NCI-H748 (cell line): ENCODE measurements at regions not wholly inside any gene's neighbourhood (a gene's known extent, or its start where the extent isn't known, plus 50 kb on each side); places are given as distances from the start of the nearest gene placed in this dataset.

ENCODE experiments used
- DNase-seq: peaks from one replicate; lab custom pipeline; 2025; ENCODE audit not compliant: unreplicated experiment; lab: John Stamatoyannopoulos, UW

- no peak for DNase-seq
Observed at GRCh38 chr11:92383430-92383829, 158.8 kb downstream of the FAT3 start.

- DNase-seq, result no peak
Observed at GRCh38 chr11:92384358-92384757, 159.7 kb downstream of the FAT3 start.

GRCh38 chr11:92384802-92385201 lies 160.2 kb downstream of the FAT3 start:
- DNase-seq, result no peak

- no peak for DNase-seq
Observed at GRCh38 chr11:92386577-92386976, 162.0 kb downstream of the FAT3 start.

DNA sequence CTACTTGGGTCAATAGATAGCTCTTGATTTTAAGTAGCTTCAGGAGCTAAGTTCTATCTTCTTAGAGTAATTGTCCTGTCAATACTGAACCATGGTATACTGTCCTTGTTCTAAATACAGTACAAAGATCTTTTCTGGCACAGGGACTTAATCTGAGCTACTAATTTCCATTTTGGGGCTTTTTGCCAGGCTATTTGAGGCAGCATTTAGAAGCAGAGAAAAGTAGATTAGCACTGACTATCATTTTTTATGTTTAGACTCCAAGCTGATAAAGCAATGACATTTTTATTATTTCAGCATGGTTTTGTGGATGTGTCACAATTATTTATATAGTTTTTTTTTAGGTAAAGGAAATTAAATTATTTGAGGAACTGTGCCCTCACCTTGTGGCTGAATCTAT lies 163.2 kb downstream of the FAT3 start:
- DNase-seq, result no peak

DNA sequence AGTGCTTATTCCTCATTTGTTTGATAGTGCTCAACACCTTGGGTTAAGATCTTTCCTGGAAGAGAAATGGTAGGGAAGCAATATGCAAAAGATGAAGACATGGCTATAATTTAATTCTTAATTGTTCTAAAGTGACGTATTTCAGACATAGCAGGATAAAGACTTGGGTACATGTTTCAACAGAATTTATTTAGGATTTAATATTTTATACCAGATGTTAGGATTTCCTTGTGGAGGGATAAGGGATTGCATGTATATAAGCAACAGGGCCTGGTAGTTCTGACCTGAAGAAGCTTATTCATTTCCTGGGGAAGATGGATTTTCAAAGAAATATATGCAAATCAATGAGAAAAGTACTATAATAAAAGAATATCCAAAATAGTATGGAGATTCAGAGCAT lies 163.8 kb downstream of the FAT3 start:
- no peak for DNase-seq

- DNase-seq, result no peak
Observed at GRCh38 chr11:92390783-92391182, 166.2 kb downstream of the FAT3 start.

DNA sequence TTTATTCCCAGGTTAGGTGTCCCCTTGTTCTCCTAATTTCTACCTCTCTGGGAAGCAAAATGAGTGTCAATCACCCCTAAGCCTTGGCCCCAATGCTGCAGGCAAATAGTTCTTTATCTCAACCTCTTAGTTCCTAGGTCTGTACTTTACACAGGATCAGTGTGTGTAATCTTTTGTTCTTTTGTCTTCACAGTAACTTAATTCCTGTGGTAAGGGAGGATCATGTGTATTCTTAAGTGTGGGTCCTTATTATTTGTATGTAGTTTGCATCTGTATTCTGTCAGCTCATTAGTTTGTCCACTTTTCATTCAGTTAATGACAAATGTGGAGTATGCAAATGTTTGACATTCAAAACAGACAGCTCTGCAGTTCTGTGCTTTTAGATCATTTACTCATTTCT lies 166.7 kb downstream of the FAT3 start:
- no peak for DNase-seq

- no peak for DNase-seq
Observed at GRCh38 chr11:92391808-92392207, 167.2 kb downstream of the FAT3 start.

- DNase-seq, result no peak
Observed at GRCh38 chr11:92393218-92393617, 168.6 kb downstream of the FAT3 start.

- DNase-seq, result no peak
Observed at GRCh38 chr11:92396133-92396532, 171.5 kb downstream of the FAT3 start.

DNA sequence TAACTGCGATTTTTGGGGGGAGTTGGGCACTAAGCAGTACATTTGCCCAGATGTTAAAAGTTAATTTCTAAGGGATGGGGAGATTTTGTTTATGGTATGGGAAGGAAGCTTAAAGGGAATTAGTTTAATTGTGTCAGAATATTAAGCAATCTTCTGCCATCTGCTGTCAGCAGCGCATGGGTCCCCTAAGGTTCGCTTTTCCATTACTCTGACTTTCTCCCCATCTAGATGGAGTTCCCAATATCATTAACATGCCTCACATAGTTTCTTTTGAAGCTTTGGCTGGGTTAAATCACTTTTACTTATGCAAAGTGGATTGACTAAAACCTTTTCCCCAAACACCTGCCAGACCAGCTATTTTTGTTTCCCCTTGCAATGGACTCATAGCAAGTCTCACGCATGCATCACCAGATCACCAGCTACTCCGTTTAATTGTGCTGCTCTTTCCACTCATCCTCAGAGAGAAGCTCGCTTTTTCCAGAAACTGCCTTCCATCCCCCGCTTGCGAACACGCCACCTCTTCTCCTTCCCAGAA lies 172.7 kb downstream of the FAT3 start:
- DNase-seq, result no peak

DNA sequence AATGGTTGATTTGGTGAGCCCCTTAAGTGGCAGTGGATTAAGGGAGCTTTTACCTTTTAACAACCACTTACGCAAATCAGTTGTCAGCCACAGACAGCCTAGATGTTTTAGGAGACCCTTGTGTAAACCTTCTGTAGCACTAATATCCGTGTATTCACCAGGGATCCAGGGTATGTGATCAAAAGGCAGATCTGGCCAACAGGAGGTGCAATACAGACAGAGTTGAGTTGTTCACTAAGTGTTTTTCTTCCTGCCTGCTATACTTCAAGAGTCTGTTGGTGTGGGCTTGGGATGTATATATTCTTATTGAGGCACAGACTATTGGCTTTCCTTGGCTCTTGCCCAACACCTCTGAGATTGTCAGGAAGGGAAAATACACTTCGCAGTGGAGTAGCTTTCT lies 175.1 kb downstream of the FAT3 start:
- DNase-seq, result peak; percentile 2

DNA sequence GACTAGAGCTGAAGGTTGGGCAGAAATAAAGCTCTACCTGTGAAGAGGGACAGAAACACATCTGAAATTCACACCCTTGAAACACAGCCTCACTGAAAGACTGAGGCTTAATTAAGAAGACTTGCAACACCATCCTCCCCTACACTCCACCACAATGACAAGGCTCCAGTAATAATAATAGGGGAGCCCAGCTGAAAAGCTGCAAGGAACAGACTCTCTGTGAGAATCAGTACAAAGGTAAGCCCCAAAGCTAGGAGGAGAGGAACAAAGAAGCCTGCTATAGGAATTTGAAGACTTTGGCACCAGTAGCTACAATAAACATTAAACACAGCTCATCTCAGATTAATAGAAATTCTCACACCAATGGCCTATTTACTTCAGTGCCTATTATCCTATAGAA lies 176.9 kb downstream of the FAT3 start:
- DNase-seq, result no peak

DNA sequence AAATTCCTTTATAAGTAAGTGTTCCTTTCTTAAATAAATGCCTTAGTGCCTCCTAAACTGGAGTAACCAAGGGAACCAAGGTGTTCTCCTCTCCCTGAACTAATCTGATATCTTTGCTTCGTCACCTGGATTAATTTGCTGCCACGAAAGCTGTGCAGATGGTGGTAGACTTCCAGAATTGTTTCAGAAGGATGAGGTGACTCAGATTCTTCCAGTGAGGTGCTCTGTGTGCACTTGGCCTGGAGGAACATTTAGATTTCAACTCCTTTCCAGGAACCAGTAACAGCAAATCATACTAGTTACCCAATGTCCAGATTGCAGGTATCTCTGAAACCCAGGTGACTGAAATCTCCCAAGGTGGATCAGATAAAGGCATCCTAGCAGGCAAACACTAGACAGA lies 181.9 kb downstream of the FAT3 start:
- no peak for DNase-seq

- DNase-seq, result no peak
Observed at GRCh38 chr11:92409355-92409754, 184.7 kb downstream of the FAT3 start.

- no peak for DNase-seq
Observed at GRCh38 chr11:92409956-92410355, 185.3 kb downstream of the FAT3 start.

GRCh38 chr11:92410526-92410925 lies 185.9 kb downstream of the FAT3 start:
- DNase-seq, result no peak

- DNase-seq, result no peak
Observed at GRCh38 chr11:92411431-92411830, 186.8 kb downstream of the FAT3 start.

GRCh38 chr11:92413757-92414513 lies 189.3 kb downstream of the FAT3 start:
- peak; percentile 53 for DNase-seq

DNA sequence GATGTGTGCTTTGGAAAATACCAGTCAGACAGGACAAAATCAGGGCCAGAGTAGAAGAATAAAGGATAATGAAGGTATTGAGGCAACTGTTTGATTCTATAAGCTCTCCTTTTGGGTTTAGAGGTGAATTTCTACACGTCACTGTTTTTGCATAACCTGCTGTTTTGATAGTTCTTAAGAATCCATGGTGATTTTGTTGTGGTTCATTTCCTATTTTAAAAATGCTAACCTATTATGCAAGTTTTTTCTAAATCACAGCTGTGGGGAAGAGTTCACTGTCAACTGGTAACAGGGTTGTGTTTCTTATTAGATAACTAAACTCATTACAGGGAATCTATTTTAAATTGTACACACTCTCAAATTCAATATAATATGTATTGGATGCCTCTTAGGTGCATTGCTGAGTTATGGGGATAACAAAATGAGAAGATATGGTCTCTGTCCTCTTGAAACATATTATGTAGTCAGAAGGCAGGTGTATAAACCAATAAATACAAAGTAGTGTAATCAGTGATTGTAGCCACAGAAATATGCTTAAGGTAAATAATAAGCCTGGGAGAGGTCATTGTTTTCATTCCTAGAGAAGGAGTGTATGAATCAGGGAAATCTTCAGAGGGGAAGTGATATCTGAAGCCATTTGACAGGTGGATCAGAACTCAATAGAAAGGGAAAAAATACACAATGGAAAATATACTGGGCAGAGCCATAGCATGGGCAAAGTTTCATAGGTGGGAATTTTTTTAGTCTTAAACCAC lies 192.5 kb downstream of the FAT3 start:
- no peak for DNase-seq
